HG03457 (cell line): ENCODE measurements at regions not wholly inside any gene's neighbourhood (a gene's known extent, or its start where the extent isn't known, plus 50 kb on each side); places are given as distances from the start of the nearest gene placed in this dataset.
A peak's percentile ranks its signal among the peaks of the same experiment; 100 is the strongest.

ENCODE experiments used
- ATAC-seq: cut with Tn5 transposase; IDR thresholded peaks from one replicate; pipeline ENCODE4 v1.9.1; 2021; ENCODE audit warnings: moderate number of reproducible peaks; ENCODE audit not compliant: unreplicated experiment

DNA sequence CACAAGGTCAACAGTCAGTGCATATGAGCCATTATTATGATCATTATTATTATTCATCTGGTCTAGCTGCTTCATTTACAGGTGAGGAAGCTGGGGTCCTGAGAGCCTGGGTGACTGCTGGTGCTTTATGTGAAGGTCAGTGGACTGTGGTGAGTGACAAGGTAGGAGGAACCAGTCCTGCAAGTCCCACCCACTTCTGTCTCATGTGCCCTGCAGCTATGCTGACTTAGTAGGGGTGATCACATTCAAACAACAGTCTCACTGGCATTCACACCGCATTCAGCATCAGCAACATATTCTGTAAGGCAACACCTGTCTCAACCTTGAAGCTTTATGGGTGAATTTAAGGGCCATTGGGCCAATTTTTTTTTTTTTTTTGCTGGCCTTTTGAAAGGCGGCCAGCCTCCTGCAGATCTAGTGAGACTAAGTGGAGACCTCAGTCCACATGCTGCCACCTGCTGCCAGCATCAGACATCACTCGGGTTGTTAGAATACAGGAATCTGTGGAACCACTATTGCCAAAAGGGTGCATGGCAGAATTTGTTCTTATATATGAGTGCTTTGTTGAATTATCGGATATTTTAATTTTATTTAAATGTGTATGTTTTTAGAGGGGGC, 59.9 kb upstream of the CACNA1E start:
- ATAC-seq = no peak

DNA sequence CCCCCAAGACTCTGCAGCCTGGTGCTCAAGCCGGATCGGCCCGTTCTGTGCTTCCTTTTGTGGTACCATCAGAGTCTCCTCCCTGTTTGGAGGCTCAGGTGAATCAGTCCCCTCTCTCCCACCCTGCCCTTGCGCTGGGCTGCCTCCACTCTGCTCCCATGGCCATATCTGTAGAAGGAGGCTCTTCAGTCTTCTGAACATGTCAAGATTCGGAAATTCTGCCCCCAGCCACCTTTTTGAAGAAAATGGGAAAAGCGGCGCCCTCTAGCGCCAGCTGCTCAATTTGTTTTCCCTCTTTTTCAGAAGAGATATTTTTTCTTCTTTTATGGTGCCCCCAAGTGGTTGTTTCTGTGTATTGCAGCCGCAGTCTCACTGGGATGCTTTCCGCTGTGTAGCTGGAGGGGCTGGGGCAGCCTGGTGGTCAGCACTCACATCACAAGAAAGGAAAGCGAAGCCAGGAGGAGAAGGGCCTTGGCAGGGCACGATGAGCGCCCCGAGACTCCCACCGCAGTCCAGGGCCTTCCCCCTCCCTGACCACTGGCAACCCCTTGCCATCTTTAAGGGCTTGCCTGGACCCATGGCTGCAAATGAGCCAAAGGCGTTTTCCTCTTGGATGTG, 58.4 kb upstream of the CACNA1E start:
- no peak for ATAC-seq

DNA sequence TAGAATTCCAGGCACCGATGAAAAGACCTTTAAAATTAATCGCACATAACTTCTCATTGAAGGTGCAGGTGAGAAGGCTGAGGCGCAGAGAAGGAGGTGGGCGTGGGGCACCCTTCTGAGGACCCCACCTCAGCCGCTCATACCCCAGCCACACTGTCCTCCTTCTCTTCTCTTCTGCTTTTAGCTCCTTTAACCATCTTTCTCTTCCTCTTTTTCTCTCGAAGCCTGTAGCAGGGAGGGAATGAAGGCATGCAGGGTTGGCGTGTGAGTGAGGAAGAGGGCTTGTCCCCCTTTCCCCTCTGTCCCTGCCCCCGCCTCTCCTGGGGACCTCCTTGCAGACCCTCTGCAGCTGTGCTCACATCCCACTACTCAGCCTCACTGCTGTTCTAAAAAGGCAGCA, 57.8 kb upstream of the CACNA1E start:
- ATAC-seq = no peak

DNA sequence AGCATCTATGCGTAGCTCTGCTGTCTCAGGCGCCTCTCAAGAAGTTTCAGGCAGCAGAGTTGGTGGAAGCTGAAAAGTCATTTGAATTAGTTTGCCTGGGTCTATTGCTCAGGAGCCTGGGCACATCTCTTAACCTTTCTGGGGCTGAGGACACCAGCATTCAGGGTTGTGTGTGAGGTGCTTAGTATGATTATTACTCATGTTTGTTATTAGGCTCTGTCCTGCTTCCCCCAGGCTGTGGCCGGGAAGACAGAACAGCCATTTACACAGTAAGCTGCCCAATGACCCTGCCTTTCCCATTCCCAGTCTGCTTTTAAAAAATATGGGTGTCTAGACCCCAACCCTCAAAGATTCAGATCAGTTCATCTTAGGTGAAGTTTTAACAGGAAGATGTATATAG, 53.9 kb upstream of the CACNA1E start:
- no peak for ATAC-seq

DNA sequence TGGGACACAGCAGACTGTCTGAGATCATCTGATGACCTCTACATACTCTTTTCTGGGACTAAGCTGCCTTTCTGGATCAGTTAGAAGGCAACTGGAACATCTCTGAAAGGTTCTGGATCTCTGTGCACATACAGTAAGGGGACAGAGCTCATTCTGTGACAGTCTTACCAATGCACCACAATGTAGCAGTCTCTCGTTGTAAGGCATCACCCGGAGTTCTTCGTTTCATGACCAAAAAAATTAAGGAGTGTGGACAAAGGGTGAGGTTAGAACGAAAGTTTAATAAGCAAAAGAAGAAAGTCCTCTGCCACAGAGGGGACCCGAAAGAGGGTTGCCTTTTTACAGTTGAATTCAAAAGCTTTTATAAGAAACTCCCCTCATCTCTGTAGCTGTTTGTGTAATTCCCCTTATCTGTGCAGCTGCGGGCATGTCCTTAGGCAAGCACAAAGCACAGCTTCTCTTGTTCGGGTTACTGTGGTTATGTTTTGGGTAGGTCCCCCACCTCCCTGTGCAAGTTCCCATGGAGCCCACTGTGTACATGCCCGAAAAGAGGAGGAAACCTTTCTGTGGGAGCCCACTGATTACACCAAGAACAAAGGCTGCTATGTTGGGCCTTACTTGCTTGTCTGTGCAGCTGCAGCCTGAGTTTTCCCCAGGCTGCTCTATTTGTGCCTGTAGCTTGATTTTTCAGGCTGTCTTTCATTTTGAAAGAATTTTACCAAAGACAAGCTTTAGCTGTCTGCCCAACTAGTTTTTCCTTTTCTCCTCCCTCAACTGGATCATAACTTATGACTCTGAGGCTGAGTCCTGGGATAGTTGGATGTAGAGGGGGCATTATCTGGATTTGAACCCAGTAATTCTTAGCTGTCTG, 53.1 kb upstream of the CACNA1E start:
- ATAC-seq = peak; percentile 66
